Cardiac fibroblast (primary cell): ENCODE measurements at regions not wholly inside any gene's neighbourhood (a gene's known extent, or its start where the extent isn't known, plus 50 kb on each side); places are given as distances from the start of the nearest gene placed in this dataset.

Source experiments
- DNase-seq, 2 donors: peaks; one replicate each; pipeline versions ENCODE4 v3.0.0 to v3.0.0-alpha.2; 2010; ENCODE audit warnings: low read depth in 2 of 2
- H3K4me3 ChIP-seq, 2 donors: replicated peaks in 1 of 2; 1 replicate in 1 of 2; 2 replicates in 1 of 2; pipeline ENCODE4 v1.5.1; 2011; ENCODE audit warnings: low read depth in 2 of 2, low read length in 2 of 2, mild to moderate bottlenecking in 2 of 2, moderate library complexity in 1 of 2
- TF ChIP-seq, protein P1 (sequence below): IDR thresholded peaks from one replicate; pipeline ENCODE4 v1.5.1; 2011; ENCODE audit warnings: low read depth, mild to moderate bottlenecking, low read length, inconsistent platforms

- H3K4me3 ChIP-seq, result no peak overlapping the region
- DNase-seq, result no peak
- TF ChIP-seq, protein P1, sequence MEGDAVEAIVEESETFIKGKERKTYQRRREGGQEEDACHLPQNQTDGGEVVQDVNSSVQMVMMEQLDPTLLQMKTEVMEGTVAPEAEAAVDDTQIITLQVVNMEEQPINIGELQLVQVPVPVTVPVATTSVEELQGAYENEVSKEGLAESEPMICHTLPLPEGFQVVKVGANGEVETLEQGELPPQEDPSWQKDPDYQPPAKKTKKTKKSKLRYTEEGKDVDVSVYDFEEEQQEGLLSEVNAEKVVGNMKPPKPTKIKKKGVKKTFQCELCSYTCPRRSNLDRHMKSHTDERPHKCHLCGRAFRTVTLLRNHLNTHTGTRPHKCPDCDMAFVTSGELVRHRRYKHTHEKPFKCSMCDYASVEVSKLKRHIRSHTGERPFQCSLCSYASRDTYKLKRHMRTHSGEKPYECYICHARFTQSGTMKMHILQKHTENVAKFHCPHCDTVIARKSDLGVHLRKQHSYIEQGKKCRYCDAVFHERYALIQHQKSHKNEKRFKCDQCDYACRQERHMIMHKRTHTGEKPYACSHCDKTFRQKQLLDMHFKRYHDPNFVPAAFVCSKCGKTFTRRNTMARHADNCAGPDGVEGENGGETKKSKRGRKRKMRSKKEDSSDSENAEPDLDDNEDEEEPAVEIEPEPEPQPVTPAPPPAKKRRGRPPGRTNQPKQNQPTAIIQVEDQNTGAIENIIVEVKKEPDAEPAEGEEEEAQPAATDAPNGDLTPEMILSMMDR, result no peak
These were observed 2295.4 kb downstream of the PCDH9 start for GRCh38 chr13:64934569-64935362.

GRCh38 chr13:64930636-64931035 is 2299.5 kb downstream of the PCDH9 start:
- no peak overlapping the region for H3K4me3 ChIP-seq
- TF ChIP-seq, protein P1, result no peak
- no peak for DNase-seq

DNA sequence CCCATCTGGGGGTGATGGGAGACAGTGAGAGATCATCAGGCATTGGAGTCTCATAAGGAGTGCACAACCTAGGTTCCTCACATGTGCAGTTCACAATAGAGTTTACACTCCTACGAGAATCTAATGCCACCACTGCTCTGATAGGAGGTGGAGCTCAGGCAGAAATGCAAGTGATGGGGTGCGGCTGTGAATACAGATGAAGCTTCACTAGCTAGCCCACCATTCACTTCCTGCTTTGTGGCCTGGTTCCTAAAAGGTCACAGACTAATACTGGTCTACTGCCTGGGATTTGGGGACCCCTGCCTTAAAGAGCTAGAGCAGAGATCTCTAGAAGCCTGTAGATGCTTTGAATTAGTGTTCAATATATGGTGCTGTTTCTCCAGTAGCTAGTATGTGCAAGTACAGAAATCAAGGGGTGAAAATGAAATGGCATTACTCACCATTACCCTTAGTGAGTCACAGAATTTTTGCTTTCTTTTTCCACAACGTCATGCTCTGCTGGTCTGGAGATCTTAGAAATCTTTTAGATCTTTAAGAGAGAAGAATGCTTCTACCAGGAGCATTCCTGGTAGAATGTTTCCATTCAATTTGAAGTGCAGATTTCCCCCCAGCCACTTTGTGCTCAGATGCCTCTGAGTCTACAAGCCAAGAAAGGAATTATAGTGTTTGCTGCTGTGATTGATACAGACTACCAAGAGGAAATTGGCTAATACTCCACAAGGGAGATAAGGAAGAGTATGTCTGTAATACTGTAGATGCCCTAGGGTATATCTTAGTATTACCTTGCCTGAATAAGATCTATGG is 2301.2 kb downstream of the PCDH9 start:
- peak overlapping the region in 1 of 2 donors; percentile 7 for H3K4me3 ChIP-seq
- TF ChIP-seq, protein P1, result no peak
- peak; percentile 62 to 84 for DNase-seq

DNA sequence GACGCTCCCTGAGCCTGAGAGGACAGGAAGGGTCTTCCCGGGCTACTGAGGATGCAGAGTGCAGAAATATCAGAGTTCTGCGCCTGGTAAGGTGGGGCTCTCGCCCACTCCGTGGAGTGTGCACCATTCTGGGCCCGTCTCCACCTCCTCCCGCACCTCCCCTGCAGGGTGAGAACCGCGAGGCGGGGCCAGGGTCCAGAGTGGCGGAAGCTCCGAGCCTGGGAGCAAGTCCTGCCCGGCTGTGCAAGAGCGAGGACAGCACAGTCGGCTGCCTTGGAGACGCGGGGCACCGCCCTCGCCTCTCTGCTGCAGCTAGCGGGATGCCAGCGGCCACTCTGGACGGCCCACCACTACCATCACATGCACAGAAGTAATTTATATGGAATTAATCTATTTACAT is 2304.4 kb downstream of the PCDH9 start:
- TF ChIP-seq, protein P1, result no peak
- H3K4me3 ChIP-seq, result no peak overlapping the region
- DNase-seq, result no peak

- peak; percentile 20 to 22 for DNase-seq
- H3K4me3 ChIP-seq, result no peak overlapping the region
- TF ChIP-seq, protein P1, result no peak
These were observed 2304.9 kb downstream of the PCDH9 start for GRCh38 chr13:64925284-64925683.

DNA sequence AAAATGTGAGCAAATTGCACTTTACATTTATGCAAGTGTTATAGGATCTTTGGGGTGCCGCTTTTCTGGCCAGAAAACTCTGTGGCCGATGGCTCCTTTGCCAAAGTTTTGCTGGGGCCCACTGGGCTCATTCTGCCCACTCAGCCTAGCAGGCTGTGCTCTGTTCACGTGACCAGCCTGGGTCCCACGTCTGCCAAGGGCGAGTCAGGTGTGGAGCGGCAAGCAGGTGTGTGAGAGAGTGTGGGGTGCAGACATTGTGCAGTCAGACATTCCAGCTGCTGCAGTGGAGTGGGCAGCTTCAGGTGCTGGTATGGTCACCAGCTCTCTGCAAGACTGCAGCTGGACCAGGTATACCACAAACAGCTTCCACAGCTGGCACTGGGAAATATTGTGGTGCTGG is 2305.7 kb downstream of the PCDH9 start:
- H3K4me3 ChIP-seq, result no peak overlapping the region
- DNase-seq, result no peak
- TF ChIP-seq, protein P1, result no peak
